Renal cortical epithelial cell (primary cell): ENCODE measurements at regions not wholly inside any gene's neighbourhood (a gene's known extent, or its start where the extent isn't known, plus 50 kb on each side); places are given as distances from the start of the nearest gene placed in this dataset.
"Not testable (repeated sequence)": the region's sequence is repeated elsewhere in the genome, so short reads cannot be mapped to it uniquely, and the experiment has no call there.

Source experiments
- DNase-seq: peaks from one replicate; pipeline ENCODE4 v3.0.0-alpha.2; 2011; ENCODE audit warnings: low read depth

- peak; percentile 69 for DNase-seq
These were observed 86.3 kb upstream of the BLID start for GRCh38 chr11:122202161-122202950.

- DNase-seq, result no peak
These were observed 85.1 kb upstream of the BLID start for GRCh38 chr11:122201106-122201505.

DNA sequence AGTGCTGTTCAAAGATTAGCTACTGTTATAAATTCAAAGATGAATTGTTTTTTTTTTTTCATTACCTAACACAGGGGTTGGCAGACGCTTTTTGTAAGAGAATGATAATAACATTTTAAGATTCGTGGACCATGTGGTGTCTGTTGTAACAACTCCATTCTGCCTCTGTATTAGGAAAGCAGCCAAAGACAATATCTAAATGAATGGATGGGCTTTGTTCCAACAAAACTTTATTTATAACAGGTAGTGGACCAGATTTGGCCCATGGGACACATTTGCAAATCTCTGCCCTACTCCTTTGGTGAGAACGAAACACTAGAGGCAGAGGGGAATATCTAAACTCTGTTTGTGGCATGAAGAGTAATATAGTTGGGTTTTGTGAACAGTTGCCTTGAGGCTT is 83.6 kb upstream of the BLID start:
- no peak for DNase-seq

GRCh38 chr11:122198291-122198983 is 82.4 kb upstream of the BLID start:
- no peak for DNase-seq

- DNase-seq, result peak; percentile 98
These were observed 81.3 kb upstream of the BLID start for GRCh38 chr11:122197066-122197987.

- DNase-seq, result no peak
These were observed 79.8 kb upstream of the BLID start for GRCh38 chr11:122195790-122196189.

GRCh38 chr11:122193881-122194480 is 78.0 kb upstream of the BLID start:
- DNase-seq, result not testable (repeated sequence)

GRCh38 chr11:122193457-122193856 is 77.4 kb upstream of the BLID start:
- DNase-seq, result no peak

DNA sequence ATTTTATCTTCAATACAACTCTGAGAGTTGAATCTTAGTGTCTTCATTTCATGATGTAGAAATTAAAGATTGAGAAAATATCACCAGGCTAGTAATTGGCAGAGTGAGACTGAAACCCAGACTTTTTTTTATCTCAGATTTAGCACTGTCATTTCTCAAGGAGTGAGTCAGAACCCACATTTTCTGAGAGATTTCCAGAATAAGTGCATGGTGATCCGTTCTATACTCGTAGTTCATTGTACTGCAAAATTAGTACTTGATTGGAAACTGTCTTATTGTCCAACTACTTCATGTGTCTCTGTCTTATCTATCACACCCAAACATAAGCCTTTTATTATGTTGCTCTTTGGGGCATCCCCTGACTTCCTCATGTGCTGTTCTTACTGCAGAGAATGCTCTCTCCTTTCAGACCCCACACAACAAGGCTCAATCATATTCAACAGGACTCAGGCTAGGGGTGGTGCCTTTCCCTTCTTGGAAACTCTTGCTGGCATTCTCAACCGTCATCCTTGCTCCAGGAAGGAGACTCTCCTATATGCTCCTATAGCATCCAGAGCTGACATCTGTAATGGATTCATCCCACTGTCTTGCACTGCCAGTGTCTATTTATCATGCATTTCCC is 76.7 kb upstream of the BLID start:
- peak; percentile 56 for DNase-seq

DNA sequence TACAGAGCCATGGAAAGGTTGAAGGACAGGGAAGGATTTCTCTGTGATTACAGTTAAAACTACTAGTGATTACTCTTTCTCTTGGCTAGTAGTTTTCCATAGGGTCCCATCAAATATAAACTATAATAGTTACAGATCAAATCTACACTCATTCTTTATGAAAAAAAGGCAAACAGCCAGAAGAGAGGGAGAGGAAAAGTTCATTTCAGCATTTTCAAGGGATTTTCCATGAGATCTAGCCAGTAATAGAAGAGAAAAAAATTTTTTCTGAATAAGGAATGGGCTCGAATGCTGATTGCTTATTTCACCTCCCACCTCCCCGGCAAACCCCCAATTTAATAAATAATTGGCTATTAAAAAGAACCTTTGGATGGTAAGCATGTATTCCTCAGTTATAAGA is 74.8 kb upstream of the BLID start:
- DNase-seq, result no peak

GRCh38 chr11:122189229-122189628 is 73.2 kb upstream of the BLID start:
- DNase-seq, result peak; percentile 96

GRCh38 chr11:122187373-122188165 is 71.6 kb upstream of the BLID start:
- no peak for DNase-seq

DNA sequence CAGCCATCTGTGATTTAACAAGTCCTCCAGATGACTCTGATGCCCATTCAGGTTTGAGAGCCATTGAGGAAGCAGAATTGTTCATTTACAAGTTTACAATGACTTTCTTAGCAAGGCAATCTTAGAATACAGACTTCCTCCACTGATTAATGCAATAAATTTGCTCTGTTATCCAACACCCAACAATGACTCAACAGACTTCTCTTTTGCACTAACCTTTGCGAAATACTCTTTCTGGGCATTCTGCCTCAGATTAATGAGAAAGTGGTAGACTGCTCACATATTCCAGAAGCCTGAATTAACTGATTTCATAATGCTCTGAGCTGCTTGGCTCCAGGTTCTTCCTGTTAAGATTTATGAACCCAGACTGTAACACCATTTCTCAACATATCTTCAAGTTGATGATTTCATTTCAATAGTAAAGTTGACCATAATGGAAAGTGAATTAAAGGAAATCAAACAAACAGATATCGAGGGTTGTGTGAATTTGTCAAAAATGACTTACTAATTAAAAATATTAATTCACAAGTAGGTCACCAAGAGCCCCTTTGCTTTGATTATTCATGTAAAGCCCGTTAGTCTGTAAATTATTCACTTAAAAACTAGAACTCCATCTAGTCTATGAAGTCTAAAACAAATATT is 70.5 kb upstream of the BLID start:
- DNase-seq, result peak; percentile 98

- no peak for DNase-seq
These were observed 67.9 kb upstream of the BLID start for GRCh38 chr11:122183933-122184332.

- no peak for DNase-seq
These were observed 65.9 kb upstream of the BLID start for GRCh38 chr11:122181893-122182292.

DNA sequence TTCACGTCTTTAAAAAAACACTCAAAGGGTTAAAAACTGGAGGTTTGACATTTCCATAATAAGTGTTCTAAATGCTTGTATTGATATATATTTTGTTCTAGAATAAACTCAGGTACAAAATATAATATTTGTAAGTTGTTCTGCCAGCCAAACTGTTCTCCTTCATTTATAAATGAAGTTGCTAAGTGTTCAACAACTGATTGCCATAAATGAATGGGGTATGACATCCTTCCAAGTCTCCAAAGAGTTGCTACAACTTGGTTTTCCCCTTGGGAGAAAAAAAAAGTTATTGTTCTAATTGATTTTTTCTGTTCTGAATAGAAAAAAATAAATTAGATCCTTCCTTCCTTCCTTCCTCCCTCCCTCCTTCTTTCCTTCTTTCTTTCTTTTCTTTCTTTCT is 65.4 kb upstream of the BLID start:
- DNase-seq, result no peak

GRCh38 chr11:122179961-122180834 is 64.2 kb upstream of the BLID start:
- peak; percentile 98 for DNase-seq

DNA sequence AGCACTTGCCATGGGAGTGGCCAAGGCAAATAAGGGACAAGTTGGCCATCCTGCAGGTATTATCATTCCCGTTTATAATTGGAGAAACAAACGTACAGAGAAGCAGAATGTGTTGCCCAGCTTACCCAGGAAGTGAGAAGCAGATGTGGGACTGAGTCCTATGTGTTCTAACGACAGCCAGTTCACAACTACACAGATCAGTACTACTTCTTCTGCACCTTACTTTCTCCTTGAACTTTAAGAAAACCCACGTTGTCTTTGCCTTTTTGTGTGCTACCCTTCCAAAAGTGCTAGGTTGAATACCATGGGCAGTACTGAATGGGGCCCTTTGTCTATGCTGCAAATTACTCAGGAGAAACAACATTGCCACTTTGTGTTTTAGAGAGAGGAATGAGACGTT is 62.8 kb upstream of the BLID start:
- no peak for DNase-seq

DNA sequence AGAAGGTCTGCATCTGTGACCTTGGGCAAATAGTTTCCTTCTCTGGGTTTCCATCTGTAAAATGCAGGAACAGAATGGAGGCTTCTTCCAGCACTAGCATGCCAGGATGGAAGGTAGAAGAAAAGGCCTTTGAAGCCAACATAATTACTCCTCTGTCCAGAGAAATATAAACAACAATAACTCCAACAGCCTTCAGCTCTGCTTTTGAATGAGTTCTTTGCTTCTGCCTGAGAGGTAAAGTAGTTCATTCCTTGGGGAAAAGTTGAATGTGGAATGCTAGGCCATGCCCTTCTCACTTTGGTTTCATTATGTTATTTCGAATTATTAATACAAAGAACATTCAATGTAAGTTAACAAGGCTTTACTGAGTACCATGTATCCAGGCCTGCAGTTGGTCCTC is 61.2 kb upstream of the BLID start:
- DNase-seq, result no peak
